ENCODE measurements at regions not wholly inside any gene's neighbourhood (a gene's known extent, or its start where the extent isn't known, plus 50 kb on each side); places are given as distances from the start of the nearest gene placed in this dataset.
"Not testable (repeated sequence)": the region's sequence is repeated elsewhere in the genome, so short reads cannot be mapped to it uniquely, and the experiment has no call there.

GRCh38 chr3:150242220-150242936, 165.7 kb upstream of the TSC22D2 start:
- no peak for DNase-seq (ENCODE audit: low read depth)

DNA sequence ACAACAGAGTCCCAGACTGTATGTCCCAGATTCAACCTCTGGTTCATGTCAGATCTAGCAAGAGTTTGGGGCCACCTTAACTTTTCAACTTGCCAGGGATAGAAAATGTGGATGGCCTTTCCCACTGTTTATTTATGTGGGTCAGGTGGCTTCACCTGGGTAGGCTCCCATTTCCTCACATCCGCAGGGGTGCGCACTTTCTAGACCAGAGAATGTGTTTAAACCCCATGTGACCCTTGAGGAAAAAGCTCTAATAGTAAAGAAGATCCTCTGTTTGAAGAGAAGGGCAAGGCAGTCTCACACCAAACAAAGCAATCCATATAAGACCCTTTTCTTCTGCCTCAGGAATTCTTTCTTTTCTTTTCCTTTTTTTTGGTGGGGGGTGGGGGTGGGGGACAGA, 167.2 kb upstream of the TSC22D2 start:
- no peak for DNase-seq (ENCODE audit: low read depth)

DNA sequence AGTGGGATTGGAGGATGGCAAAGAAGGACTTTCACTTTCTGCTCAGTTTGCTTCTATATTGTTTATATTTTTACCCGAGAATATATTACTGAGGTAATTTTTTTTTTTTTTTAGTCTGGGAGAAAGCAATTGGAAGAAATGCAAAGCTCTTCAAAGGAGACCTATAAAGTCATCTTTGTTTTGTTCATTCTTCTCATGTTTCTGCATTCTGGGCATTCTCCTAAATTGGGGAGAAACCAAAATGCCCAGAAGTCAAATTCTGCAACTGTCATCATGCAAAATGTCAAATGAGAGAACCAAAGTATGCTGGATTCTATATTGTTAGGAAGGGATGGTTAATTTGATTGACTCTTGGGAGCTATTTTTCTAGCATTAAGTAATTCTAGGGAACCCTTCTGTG, 168.3 kb upstream of the TSC22D2 start:
- no peak for DNase-seq (ENCODE audit: low read depth)

- DNase-seq (ENCODE audit: low read depth), result no peak
These were observed 169.0 kb upstream of the TSC22D2 start for GRCh38 chr3:150238995-150239619.

DNA sequence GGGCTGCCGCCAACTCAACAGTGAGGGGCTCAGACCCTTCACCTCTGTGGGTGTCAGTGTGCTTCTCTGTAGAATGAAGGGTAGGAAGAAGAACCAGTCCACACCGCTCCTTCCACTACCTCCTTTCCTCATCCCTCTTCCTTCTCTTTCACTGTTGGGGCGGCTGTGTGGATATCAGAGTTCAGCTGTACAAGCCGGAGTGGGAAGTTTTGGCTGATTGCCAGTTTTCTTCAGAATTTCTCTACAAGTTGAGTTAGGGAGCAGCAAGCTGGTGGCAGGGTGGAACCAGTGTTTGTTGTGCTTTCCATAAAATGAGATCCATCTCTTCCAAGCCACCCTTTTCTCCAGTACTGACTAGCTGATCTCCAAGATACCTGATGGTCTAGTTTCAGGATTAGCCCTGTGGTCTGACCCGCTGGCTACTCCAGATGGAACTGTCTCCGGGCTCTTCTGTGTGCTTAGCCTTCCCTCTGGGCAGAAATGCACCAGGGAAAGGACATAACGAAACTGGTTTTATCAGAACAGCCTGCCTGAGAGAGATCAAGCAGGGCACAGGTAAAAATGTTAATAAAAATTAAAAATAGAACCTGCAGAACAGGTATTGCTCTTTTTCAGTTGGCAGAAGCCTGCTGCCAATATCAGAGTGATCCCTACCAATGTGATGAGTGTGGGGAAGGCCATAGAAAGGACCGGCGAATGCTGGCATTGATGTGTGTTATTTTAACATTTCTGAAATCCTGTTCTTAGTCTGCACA, 169.9 kb upstream of the TSC22D2 start:
- no peak for DNase-seq (ENCODE audit: low read depth)

GRCh38 chr3:150237490-150237889, 170.6 kb upstream of the TSC22D2 start:
- DNase-seq (ENCODE audit: low read depth), result no peak

GRCh38 chr3:150236316-150237082, 171.6 kb upstream of the TSC22D2 start:
- DNase-seq (ENCODE audit: low read depth), result no peak

DNA sequence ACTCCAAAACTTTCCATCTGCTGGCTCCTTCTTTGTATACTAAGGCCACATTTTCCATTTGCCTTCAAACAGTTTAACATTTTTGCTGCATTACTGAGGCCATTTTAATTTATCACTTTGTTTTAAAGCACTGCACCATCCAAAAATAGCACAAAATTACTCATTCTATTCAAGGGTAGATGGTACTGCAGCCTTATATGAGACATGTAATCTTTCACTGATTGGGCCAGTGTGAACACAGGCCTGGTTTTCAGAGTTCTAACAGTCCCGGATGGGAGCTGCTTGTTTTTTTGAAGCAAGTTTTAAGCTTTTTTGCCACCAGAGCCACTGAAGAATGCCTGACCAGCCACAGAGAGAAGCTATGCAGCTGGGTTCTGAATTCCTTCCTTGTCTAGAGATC, 172.3 kb upstream of the TSC22D2 start:
- DNase-seq (ENCODE audit: low read depth), result no peak

- no peak for DNase-seq (ENCODE audit: low read depth)
These were observed 175.1 kb upstream of the TSC22D2 start for GRCh38 chr3:150232992-150233451.

DNA sequence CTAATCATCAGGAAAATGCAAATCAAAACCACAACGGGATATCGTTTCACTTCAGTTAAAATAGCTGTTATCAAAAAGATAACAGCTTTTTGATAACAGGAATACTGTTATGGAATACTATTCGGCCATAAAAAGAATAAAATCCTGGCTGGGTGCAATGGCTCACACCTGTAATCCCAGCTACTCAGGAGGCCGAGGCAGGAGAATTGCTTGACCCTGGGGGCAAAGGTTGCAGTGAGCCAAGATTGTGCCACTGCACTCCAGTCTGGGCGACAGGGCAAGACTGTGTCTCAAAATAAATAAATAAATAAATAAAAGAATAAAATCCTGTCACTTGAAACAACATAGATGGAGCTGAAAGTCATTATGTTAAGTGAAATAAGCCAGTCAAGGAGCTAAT, 178.1 kb upstream of the TSC22D2 start:
- DNase-seq (ENCODE audit: low read depth), result no peak

DNA sequence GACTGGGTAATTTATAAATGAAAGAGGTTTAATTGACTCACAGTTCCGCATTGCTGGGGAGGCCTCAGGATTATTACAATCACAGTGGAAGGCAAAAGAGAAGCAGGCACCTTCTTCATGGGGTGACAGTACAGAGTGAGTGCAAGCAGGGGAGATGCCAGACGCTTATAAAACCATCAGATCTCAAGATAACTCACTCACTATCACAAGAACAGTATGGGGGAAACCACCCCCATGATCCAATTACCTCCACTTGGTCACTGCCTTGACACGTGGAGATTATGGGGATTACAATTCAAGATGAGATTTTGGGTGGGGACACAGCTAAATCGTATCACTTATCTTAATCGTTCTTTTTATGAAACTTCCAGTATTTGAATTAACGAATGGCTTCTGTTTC, 179.5 kb upstream of the TSC22D2 start:
- DNase-seq (ENCODE audit: low read depth), result not testable (repeated sequence)

DNA sequence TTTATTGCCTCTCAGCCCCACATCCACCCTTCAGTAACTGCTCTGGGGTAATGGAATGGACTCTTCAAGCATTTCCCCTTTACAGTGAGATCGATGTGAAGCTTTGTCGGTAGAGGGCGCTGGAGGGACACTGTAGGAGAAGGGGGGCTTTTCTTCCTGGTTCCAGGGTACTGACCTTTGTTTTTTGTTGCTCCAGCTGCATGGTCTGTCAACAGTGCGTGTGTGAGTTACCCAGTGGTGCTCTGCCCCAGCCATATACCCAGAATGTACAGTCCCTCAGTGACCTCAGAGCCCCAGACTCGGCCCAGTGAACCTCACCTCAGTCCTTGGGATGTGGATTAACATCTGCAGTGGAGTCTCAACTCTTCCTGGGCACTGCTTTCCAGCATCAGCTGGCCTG, 180.3 kb upstream of the TSC22D2 start:
- peak; percentile 2 for DNase-seq (ENCODE audit: low read depth)

DNA sequence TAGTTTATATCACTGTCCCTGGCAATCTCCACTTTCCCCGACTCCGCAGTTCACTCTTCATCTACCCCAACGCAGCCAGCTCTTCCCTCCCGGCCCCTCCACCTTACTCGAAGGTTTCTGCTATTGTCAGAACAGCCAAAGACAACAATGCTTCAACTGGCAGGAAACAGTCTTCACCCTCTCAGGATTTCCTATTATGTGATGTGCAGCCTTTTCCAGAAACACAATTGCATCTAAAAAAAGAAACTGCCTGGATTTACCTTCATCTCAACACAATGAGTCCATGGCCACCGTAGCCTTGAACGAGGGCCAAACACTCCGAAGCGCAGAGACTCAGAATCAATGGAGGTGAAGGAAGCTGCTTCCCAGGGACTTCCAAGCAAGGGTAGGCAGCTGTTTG, 182.1 kb upstream of the TSC22D2 start:
- no peak for DNase-seq (ENCODE audit: low read depth)

GRCh38 chr3:150223558-150223957, 184.5 kb upstream of the TSC22D2 start:
- no peak for DNase-seq (ENCODE audit: low read depth)

GRCh38 chr3:150222691-150223489, 185.2 kb upstream of the TSC22D2 start:
- no peak for DNase-seq (ENCODE audit: low read depth)

DNA sequence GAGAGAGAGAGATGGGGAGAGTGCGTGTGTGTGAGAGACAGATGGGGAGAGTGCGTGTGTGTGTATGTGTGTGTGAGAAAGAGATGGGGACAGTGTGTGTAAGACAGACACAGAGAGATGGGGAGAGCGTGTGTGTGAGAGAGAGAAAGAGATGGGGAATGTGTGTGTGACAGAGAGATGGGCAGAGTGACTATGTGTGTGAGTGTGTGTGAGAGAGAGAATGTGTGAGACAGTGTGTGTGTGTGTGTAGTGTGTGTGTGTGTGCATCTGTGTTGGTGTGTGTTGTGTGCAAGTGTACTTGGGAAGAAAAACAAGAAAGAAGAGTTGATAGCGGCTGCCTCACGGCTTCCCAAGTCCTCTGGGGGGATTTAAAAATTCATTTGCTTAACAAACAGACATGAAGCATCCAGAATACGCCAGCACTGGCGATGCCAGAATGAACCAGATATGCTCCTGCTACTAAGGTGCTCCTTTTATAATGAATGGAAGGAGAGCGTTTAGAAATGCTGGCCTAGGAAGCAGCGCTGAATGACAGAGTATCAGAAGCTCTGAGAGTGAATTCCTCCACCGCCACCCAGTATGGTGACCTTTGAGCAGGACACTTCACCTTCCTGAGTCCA, 186.1 kb upstream of the TSC22D2 start:
- no peak for DNase-seq (ENCODE audit: low read depth)

- DNase-seq (ENCODE audit: low read depth), result no peak
These were observed 187.3 kb upstream of the TSC22D2 start for GRCh38 chr3:150220799-150221198.

DNA sequence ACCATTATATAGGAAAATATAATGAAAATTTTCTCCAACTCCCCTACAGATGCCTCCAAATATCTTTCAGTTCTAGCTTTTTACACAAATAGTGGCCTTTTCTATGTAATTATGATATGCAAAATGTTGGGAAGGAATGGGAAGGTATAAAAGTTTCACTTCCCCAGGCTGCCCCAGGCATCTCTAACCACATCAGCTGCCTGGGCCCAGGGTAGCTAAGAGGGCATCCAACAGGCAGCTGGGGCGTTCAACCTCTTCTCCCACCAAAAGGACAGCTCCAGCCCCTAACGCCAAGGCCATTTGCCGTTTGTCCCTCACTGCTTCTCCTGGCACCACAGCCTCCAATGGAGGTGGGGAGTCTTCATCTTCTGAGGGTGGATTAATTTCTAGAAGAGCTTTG, 188.1 kb upstream of the TSC22D2 start:
- no peak for DNase-seq (ENCODE audit: low read depth)

DNA sequence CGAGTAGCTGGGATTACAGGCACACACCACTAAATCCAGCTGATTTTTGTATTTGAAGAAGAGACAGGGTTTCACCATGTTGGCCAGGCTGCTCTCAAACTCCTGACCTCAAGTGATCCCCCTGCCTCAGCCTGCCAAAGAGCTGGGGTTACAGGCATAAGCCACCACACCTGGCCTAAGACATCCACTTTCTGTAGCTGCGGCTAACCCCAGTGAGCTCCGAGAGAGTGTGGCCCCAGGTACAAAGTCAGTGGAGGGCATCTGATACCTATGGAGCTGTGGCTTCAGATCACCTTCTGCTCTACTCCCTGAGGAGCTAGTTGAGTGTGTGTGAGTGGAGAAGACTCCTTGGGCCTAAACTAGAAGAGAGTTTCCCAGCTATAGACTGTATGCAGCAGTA, 189.3 kb upstream of the TSC22D2 start:
- DNase-seq (ENCODE audit: low read depth), result no peak

DNA sequence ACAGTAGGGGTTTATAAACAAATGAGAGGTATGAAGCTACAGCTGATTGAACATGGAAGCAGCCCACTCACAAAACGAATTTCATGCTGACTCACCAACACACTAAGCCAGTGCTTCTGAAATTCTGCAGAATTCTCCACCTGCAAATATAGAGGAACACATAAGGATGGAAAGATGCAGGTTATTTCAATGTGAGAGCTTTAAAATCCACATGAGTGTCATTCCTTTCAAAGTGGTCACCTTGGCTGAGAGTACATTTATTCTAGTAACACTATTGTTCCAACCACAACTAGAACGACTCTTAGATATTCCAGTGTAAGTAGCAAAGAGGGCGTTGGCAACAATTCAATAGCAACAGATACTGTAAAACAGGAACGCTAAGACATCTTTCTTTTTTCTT, 189.9 kb upstream of the TSC22D2 start:
- DNase-seq (ENCODE audit: low read depth), result no peak

DNA sequence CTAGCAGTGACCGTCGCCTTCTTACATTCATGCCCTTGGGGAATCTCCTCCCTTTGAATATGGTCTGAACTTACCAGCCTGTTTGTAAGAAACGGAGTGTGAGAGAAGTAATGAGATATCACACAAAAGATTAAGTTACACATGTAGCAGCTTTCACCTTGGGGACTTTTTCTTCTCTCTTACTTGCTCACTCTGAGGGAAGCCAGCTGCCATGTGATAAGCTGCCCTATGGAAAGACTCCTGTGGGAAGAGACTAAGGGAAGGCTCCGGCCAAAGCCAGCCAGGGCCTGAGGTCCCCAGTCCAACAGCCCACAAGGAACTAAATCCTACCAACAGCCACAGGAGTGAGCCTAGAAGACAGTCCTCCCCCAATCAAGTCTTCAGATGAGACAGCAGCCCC, 190.4 kb upstream of the TSC22D2 start:
- no peak for DNase-seq (ENCODE audit: low read depth)

Data from activated T-cell treated with anti-CD3 and anti-CD28 coated beads for 1 hour (primary cell).